ENCODE measurements at regions not wholly inside any gene's neighbourhood (a gene's known extent, or its start where the extent isn't known, plus 50 kb on each side); places are given as distances from the start of the nearest gene placed in this dataset.

- no peak for ATAC-seq
- H3K9me3 ChIP-seq (ENCODE audit: low read length) = no peaks in the 10 kb centered on the region
- H2AFZ ChIP-seq (ENCODE audit: low read length) = no peak overlapping the region
- ChIA-PET POLR2A (ENCODE audit: unreplicated experiment) (no interaction called here), CTCF (no interaction called here)
- BruUV-seq (replicated peaks) = no TSS peak
- H3F3A ChIP-seq (ENCODE audit: low read length, unreplicated experiment) = no peaks in the 10 kb centered on the region
- H3K27me3 ChIP-seq (ENCODE audit: low read length) = peaks cover 12% of the 10 kb centered on the region
- H3K9ac ChIP-seq (ENCODE audit: low read length) = no peak overlapping the region
- no peak for DNase-seq
- no peak overlapping the region for H3K27ac ChIP-seq (ENCODE audit: low read length)
- no peaks in the 10 kb centered on the region for H4K20me1 ChIP-seq (ENCODE audit: low read length)
- H3K79me2 ChIP-seq (ENCODE audit: low read length) = no peaks in the 10 kb centered on the region
- intact Hi-C loops (cut with micrococcal nuclease) = no loop called here
- H3K4me3 ChIP-seq (ENCODE audit: low read length) = no peak overlapping the region
- H3K9me2 ChIP-seq (replicated peaks; ENCODE audit: low read length) = no peaks in the 10 kb centered on the region
- H3K4me1 ChIP-seq (ENCODE audit: insufficient read depth, low read length) = no peaks in the 10 kb centered on the region
- H3K4me2 ChIP-seq (ENCODE audit: low read length) = no peak overlapping the region
- no peak for TF ChIP-seq EZH2 (IDR thresholded peaks at IDR 0.05; ENCODE audit: low read length, unreplicated experiment)
- no peak for TF ChIP-seq CTCF (conservative IDR thresholded peaks at IDR 0.05; ENCODE audit: low read depth, low read length)
- TF ChIP-seq EZH2phosphoT487 (IDR thresholded peaks at IDR 0.05; ENCODE audit: borderline replicate concordance, low read length) = no peak
- no peaks in the 10 kb centered on the region for H3K36me3 ChIP-seq (ENCODE audit: low read depth, low read length)
These were observed 128.3 kb downstream of the LRRC30 start for GRCh38 chr18:7358989-7359726.

- no peak overlapping the region for H3K4me2 ChIP-seq (ENCODE audit: low read length)
- CTCF ChIA-PET = no interaction called here
- H4K20me1 ChIP-seq (ENCODE audit: low read length) = no peaks in the 10 kb centered on the region
- POLR2A ChIA-PET (ENCODE audit: unreplicated experiment) = no interaction called here
- no peak overlapping the region for H2AFZ ChIP-seq (ENCODE audit: low read length)
- ATAC-seq (no peak), DNase-seq (no peak)
- H3K36me3 ChIP-seq (ENCODE audit: low read depth, low read length) = no peaks in the 10 kb centered on the region
- H3K9me2 ChIP-seq (replicated peaks; ENCODE audit: low read length) = no peaks in the 10 kb centered on the region
- no peaks in the 10 kb centered on the region for H3K4me1 ChIP-seq (ENCODE audit: insufficient read depth, low read length)
- no TSS peak for BruUV-seq (replicated peaks)
- H3K9ac ChIP-seq (ENCODE audit: low read length) = no peak overlapping the region
- intact Hi-C loops (cut with micrococcal nuclease) = no loop called here
- TF ChIP-seq EZH2phosphoT487 (IDR thresholded peaks at IDR 0.05; ENCODE audit: borderline replicate concordance, low read length) = no peak
- TF ChIP-seq CTCF (conservative IDR thresholded peaks at IDR 0.05; ENCODE audit: low read depth, low read length) = no peak
- no peak for TF ChIP-seq EZH2 (IDR thresholded peaks at IDR 0.05; ENCODE audit: low read length, unreplicated experiment)
- H3K4me3 ChIP-seq (ENCODE audit: low read length) = no peak overlapping the region
- H3K27me3 ChIP-seq (ENCODE audit: low read length) = peaks cover 7% of the 10 kb centered on the region; the same call in 1 of the 2 replicates
- H3K79me2 ChIP-seq (ENCODE audit: low read length) = no peaks in the 10 kb centered on the region
- H3K27ac ChIP-seq (ENCODE audit: low read length) = no peak overlapping the region
- no peaks in the 10 kb centered on the region for H3F3A ChIP-seq (ENCODE audit: low read length, unreplicated experiment)
- no peaks in the 10 kb centered on the region for H3K9me3 ChIP-seq (ENCODE audit: low read length)
These were observed 129.8 kb downstream of the LRRC30 start for GRCh38 chr18:7360606-7361170.

GRCh38 chr18:7363338-7363737, 132.4 kb downstream of the LRRC30 start:
- POLR2A ChIA-PET (ENCODE audit: unreplicated experiment) = no interaction called here
- Histone ChIP-seq H3K79me2 (ENCODE audit: low read length) (no peaks in the 10 kb centered on the region), H3K9me2 (replicated peaks; ENCODE audit: low read length) (no peaks in the 10 kb centered on the region), H2AFZ (ENCODE audit: low read length) (no peak overlapping the region), H3K27me3 (ENCODE audit: low read length) (peaks cover 7% of the 10 kb centered on the region; the same call in 1 of the 2 replicates), H3K9me3 (ENCODE audit: low read length) (no peaks in the 10 kb centered on the region), H3K9ac (ENCODE audit: low read length) (no peak overlapping the region), H3K27ac (ENCODE audit: low read length) (no peak overlapping the region), H3F3A (ENCODE audit: low read length, unreplicated experiment) (no peaks in the 10 kb centered on the region), H3K4me2 (ENCODE audit: low read length) (no peak overlapping the region), H3K4me1 (ENCODE audit: insufficient read depth, low read length) (no peaks in the 10 kb centered on the region), H4K20me1 (ENCODE audit: low read length) (no peaks in the 10 kb centered on the region), H3K4me3 (ENCODE audit: low read length) (no peak overlapping the region), H3K36me3 (ENCODE audit: low read depth, low read length) (no peaks in the 10 kb centered on the region)
- BruUV-seq (replicated peaks) = no TSS peak
- DNase-seq (no peak), ATAC-seq (no peak)
- TF ChIP-seq EZH2 (IDR thresholded peaks at IDR 0.05; ENCODE audit: low read length, unreplicated experiment) (no peak), CTCF (conservative IDR thresholded peaks at IDR 0.05; ENCODE audit: low read depth, low read length) (no peak), EZH2phosphoT487 (IDR thresholded peaks at IDR 0.05; ENCODE audit: borderline replicate concordance, low read length) (no peak)
- CTCF ChIA-PET = no interaction called here
- intact Hi-C loops (cut with micrococcal nuclease) = no loop called here
